GM18907 (cell line): ENCODE measurements at regions not wholly inside any gene's neighbourhood (a gene's known extent, or its start where the extent isn't known, plus 50 kb on each side); places are given as distances from the start of the nearest gene placed in this dataset.
"Not testable (repeated sequence)": the region's sequence is repeated elsewhere in the genome, so short reads cannot be mapped to it uniquely, and the experiment has no call there.

ENCODE experiments used
- ATAC-seq: cut with Tn5 transposase; IDR thresholded peaks from one replicate; pipeline ENCODE4 v1.9.1; 2021; ENCODE audit warnings: mild to moderate bottlenecking, moderate library complexity; ENCODE audit not compliant: unreplicated experiment

- ATAC-seq = no peak
Observed at GRCh38 chr21:35585155-35585554, 475.2 kb downstream of the SETD4 start.

- no peak for ATAC-seq
Observed at GRCh38 chr21:35583566-35584216, 476.6 kb downstream of the SETD4 start.

DNA sequence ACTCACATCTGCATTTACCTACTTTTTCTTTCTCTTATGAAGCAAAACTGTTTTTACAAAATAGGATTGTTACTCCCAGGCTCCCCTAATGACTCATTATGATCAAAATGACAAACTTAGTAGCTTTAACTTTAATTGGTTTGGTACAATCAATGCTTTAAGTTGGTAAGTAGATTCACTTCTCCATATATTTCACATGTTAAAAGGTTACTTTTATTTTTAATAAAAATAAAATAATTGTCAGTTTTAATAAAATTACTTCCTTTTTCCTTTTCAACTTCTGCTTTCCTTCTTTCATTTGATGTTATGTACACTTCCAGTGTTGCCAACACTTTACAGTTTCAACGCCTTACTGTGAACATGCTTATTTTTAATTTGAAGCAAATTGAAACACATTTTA, 477.6 kb downstream of the SETD4 start:
- no peak for ATAC-seq

DNA sequence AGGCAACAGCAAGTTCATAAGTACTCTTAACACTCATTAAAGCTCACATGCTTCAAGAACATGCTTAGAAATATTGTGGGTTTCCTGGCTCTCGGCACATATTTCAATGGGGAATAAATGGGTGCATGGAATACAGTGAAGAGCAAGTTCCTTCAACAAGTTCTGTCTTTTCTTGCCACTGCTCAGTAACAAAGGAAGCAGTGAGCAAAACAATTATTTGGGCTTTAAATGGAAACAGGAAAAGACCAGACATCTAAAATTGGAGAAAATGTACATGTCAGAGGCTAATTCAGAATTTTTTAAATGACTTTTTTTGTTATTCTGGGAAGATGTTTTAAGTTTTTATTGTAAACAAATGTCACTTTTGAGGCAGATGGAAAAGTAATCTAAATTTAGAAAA, 478.7 kb downstream of the SETD4 start:
- no peak for ATAC-seq

DNA sequence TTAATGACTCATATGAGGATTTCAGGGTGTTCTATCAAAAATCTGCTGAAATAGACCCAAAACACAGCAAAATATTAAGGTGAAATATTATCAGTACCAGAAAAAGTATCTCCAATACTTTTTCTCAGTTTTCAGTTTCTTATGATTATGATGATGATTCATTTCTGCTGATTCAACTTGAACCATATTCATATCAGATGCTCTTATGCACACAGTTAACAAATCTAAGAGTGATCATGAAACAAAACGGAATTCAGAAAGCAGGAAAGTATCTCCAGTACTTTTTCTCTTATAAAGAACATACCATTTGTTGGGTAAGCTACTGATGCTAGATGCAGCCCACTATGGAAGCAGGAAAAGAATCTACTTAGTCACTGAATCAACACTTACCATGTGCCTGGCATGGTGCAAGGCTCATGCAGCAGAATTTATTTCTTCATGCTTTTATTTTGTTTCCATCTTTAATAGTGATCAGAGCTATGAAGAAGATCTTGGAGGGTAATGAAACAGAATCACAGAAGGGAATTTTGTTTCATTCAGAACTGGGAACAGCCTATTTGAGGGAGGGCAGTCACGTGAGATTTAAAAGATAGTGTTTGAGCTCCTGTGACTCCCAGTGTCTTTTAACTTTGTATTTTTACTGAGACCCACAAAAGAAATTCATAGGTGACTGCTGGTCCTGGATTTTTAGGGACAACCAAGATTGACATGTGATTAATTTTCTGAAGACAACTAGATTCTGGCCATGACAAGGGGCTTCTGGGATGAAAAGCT, 480.6 kb downstream of the SETD4 start:
- no peak for ATAC-seq

DNA sequence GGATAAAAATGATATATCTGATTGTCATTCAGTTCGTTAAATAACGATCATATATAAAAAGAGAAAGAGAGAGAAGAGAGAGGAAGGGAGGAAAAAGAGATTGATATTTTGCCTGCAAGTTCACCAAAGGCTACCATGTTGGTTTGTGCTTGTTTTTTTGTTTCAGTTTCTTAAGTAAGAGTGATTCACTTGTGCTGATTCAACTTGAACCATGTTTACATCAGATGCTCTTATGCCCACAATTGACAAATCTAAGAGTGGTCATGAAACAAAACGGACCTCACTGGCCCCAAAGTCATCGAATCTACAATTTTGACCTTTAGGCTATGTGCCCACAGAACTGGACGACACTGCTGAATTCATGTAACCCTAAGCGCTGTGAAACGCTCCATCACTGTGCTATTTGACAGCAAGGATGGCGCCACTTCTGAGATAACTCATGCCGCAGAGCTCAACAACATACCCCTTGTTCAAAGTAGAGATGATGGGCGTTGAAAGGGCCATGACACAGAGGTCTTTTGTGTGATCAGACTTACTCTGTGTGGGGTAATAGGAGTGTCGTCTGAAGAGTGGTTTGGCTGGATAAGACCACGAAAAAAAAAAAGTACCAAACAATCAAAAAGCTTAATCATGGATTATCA, 481.4 kb downstream of the SETD4 start:
- no peak for ATAC-seq

DNA sequence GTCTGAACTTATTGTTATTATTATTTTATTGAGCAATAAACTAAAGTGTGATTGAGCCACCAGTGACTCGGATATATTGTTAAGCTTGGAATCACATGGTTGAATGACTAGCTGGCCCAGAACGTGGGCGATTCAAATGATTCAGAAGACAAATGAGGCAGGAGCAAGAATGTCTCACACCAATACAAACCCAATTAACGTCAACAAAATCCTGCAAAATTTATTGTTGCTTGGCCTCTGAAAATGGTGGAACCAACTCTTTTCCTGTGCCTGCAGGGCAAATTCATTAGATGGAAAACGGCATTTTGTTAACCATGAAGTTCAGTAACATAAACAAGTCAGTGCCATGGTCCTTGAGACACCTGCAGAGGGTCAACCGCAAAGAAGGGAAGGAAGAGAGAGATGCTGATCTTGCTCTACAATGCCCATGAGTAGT, 482.0 kb downstream of the SETD4 start:
- ATAC-seq = no peak

GRCh38 chr21:35575280-35575915, 484.9 kb downstream of the SETD4 start:
- ATAC-seq = no peak

DNA sequence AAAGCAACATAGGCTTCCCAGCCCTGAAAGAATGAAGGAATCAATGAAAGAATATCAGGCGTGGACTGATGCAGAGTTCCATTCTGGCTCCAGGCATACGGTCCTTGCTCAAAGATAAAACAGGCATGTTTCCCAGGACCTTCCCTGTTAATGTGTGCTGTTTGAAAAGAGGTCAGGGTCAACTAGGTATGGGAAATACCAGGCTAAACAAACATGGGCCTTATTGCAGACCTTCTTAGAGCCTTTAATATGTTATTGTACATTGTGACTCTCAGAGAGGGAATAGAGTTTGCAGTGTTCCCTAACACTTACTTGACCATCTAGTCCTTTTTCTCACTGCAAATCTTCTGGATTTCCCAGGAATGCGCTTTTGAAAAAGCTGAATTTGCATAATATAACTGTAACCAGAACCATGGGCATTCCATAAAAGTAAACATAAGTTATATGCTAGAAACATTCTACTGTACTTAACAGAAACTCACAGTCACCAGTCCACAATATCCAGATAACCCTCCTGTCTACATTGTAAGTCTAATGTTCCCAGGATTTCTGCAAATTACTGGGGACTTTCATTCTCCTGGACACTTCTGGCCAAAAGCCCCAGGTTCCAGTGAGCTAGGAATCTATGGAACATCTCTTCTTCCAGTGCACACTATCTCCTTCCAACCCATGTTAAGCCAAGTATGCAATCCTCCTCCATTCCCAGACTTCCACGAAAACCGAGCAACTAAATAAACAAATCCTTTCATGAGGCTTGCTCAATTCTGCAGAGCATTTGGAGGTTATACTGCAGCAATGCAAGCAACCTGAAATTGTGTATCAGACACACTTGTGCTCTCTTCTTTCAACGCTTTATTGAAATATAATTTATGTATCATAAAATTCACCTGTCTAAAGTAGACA, 486.6 kb downstream of the SETD4 start:
- ATAC-seq = no peak

- ATAC-seq = no peak
Observed at GRCh38 chr21:35571910-35572309, 488.4 kb downstream of the SETD4 start.

DNA sequence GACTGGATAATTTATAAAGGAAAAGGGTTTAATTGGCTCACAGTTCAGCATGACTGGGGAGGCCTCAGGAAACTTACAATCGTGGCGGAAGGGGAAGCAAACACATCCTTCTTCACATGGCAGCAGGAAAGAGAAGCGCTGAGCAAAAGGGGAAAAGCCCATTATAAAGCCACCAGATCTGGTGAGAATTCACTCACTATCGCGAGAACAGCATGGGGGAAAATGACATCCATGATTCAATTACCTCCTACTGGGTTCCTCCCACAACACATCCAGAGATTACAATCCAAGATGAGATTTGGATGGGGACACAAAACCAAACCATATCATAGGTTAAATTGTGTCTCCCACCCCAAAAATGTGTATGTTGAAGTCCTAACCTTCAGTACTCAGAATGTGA, 491.7 kb downstream of the SETD4 start:
- ATAC-seq = no peak

- no peak for ATAC-seq
Observed at GRCh38 chr21:35566874-35567273, 493.5 kb downstream of the SETD4 start.

GRCh38 chr21:35565204-35565611, 495.1 kb downstream of the SETD4 start:
- no peak for ATAC-seq

DNA sequence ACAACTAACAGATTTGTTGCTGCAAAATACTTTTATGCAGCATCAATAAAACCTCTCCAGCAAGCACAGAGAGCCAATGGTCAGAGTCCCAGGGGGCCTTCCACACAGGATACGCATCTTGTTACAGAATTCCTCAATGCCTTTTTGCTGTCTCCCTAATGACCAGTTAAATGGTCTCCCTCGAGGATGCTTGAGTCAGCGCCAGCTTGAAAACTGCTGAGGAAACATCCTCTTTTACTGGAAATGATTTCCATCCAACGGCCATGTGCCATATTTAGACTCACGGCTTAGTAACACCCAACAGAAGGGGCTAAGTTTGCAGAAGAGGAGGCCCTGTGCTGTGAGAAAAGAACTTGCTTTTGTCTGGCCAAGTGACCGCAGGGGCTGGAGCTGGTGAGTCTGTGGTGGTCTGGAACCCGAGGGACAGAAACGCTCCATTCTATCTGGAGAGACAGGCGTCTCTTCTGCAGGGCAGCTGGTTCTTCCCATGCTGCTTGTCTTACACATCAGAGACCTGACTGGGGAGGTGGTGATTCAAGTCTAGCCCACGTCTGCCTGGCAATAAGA, 496.4 kb downstream of the SETD4 start:
- ATAC-seq = no peak

DNA sequence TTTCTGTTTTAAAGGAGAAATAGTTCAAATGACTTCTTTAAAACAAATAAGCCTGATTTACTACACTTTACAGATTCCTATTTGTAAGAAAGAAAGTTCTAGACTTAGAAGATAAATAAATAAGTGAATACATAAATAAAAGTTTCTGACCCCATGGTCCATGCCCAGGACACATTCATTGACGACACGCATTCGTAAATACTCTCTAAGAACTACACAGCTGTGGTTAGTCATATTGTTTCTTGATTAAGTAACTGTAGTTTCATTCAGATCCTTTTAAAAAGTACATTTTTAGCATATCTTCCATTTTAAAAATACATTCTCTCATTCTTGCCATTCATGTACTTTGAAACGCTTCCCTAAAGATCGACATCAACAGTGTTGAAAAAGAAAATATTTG, 497.4 kb downstream of the SETD4 start:
- no peak for ATAC-seq

DNA sequence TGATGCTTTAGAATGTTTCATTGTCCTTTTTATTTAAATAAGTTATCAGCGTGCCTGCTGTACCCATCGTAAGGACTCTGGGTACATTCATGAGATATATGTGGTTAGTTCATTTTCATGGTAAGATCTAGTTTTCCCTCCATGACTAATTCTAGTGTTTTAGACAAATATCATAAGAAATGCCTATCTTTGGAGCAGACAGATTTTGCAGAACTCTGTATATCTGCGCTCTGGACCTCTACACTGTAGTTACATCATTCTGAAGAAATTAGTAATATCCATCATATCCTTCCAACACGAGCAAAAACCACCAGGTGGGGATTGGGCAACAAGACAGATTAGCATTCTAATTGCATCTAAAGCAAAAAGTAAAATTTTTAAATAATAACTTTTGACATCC, 499.2 kb downstream of the SETD4 start:
- ATAC-seq = no peak

GRCh38 chr21:35559829-35560225, 500.5 kb downstream of the SETD4 start:
- no peak for ATAC-seq

GRCh38 chr21:35559128-35559828, 501.0 kb downstream of the SETD4 start:
- no peak for ATAC-seq

GRCh38 chr21:35556536-35556935, 503.8 kb downstream of the SETD4 start:
- no peak for ATAC-seq

DNA sequence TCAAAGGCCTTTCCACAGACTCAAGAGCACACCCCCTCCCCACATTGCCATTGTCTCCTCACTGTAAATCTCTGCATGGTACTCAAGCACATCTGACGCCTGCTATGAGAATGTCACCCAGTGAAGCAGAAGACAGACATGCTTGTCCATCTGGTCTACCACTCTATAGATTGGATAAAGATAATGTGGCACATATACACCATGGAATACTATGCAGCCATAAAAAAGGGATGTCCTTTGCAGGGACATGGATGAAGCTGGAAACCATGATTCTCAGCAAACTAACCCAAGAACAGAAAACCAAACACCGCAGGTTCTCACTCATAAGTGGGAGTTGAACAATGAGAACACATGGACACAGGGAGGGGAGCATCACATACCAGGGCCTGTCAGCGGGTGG, 503.4 kb upstream of the RUNX1 start:
- ATAC-seq = not testable (repeated sequence)
